ACC112 (cell line): ENCODE measurements at regions not wholly inside any gene's neighbourhood (a gene's known extent, or its start where the extent isn't known, plus 50 kb on each side); places are given as distances from the start of the nearest gene placed in this dataset.

Experiments used
- H2AFZ ChIP-seq: fragments of 200-600 bp; sonication (generic); one replicate; pipeline ENCODE4 v1.6.0; 2017; ENCODE audit warnings: antibody characterized with exemption, low read length; ENCODE audit not compliant: unreplicated experiment
- H3K27ac ChIP-seq: fragments of 200-600 bp; sonication (generic); 2 replicates; pipeline ENCODE4 v1.5.1; 2014; ENCODE audit warnings: low read depth, mild to moderate bottlenecking, antibody characterized with exemption, low read length, moderate library complexity
- H3K27me3 ChIP-seq: fragments of 200-600 bp; sonication (generic); 2 replicates; pipeline ENCODE4 v1.6.1; 2014; ENCODE audit warnings: mild to moderate bottlenecking, antibody characterized with exemption, low read length, moderate library complexity, mixed read lengths; ENCODE audit not compliant: insufficient read depth
- H3K36me3 ChIP-seq: fragments of 200-600 bp; sonication (generic); 2 replicates; pipeline ENCODE4 v1.6.1; 2016; ENCODE audit warnings: mild to moderate bottlenecking, antibody characterized with exemption, low read length, moderate library complexity, mixed read lengths; ENCODE audit not compliant: insufficient read depth
- H3K4me1 ChIP-seq: fragments of 200-600 bp; sonication (generic); one replicate; pipeline ENCODE4 v1.6.1; 2016; ENCODE audit warnings: low read length, mixed read lengths; ENCODE audit not compliant: insufficient read depth, unreplicated experiment, control insufficient read depth
- H3K4me3 ChIP-seq: fragments of 200-600 bp; sonication (generic); 2 replicates; pipeline ENCODE4 v1.5.1; 2014; ENCODE audit warnings: mild to moderate bottlenecking, low read depth, low read length
- H3K79me2 ChIP-seq: fragments of 200-600 bp; sonication (generic); one replicate; pipeline ENCODE4 v1.6.0; 2016; ENCODE audit warnings: low read length; ENCODE audit not compliant: control insufficient read depth, unreplicated experiment, insufficient read depth

- Histone ChIP-seq H3K36me3 (no peaks in the 10 kb centered on the region), H3K4me3 (no peak overlapping the region), H3K79me2 (no peaks in the 10 kb centered on the region), H3K27ac (no peak overlapping the region), H2AFZ (no peak overlapping the region), H3K4me1 (no peaks in the 10 kb centered on the region), H3K27me3 (no peaks in the 10 kb centered on the region)
Observed at GRCh38 chr15:94535298-94536048, 304.1 kb downstream of the MCTP2 start.

- H3K36me3 ChIP-seq: no peaks in the 10 kb centered on the region
- H3K27me3 ChIP-seq: no peaks in the 10 kb centered on the region
- no peaks in the 10 kb centered on the region for H3K4me1 ChIP-seq
- H3K4me3 ChIP-seq: no peak overlapping the region
- no peak overlapping the region for H3K27ac ChIP-seq
- no peaks in the 10 kb centered on the region for H3K79me2 ChIP-seq
- no peak overlapping the region for H2AFZ ChIP-seq
Observed at GRCh38 chr15:94536549-94536948, 305.2 kb downstream of the MCTP2 start.

GRCh38 chr15:94538280-94538679 lies 306.9 kb downstream of the MCTP2 start:
- Histone ChIP-seq H3K79me2 (no peaks in the 10 kb centered on the region), H3K27me3 (no peaks in the 10 kb centered on the region), H3K4me1 (no peaks in the 10 kb centered on the region), H3K36me3 (no peaks in the 10 kb centered on the region), H2AFZ (no peak overlapping the region), H3K27ac (no peak overlapping the region), H3K4me3 (no peak overlapping the region)

- no peaks in the 10 kb centered on the region for H3K4me1 ChIP-seq
- no peaks in the 10 kb centered on the region for H3K36me3 ChIP-seq
- H3K27ac ChIP-seq: no peak overlapping the region
- no peaks in the 10 kb centered on the region for H3K79me2 ChIP-seq
- H3K27me3 ChIP-seq: no peaks in the 10 kb centered on the region
- H2AFZ ChIP-seq: no peak overlapping the region
- no peak overlapping the region for H3K4me3 ChIP-seq
Observed at GRCh38 chr15:94542391-94542790, 311.0 kb downstream of the MCTP2 start.

- no peaks in the 10 kb centered on the region for H3K79me2 ChIP-seq
Observed at GRCh38 chr15:94546808-94547207, 315.4 kb downstream of the MCTP2 start.

GRCh38 chr15:94547711-94548110 lies 316.4 kb downstream of the MCTP2 start:
- no peaks in the 10 kb centered on the region for H3K79me2 ChIP-seq
- no peak overlapping the region for H2AFZ ChIP-seq
- no peak overlapping the region for H3K27ac ChIP-seq
- H3K4me3 ChIP-seq: no peak overlapping the region
- H3K27me3 ChIP-seq: no peaks in the 10 kb centered on the region
- no peaks in the 10 kb centered on the region for H3K36me3 ChIP-seq
- H3K4me1 ChIP-seq: no peaks in the 10 kb centered on the region

More at GRCh38 chr15:94546808-94547207, 315.4 kb downstream of the MCTP2 start:
- no peak overlapping the region for H3K4me3 ChIP-seq
- H3K4me1 ChIP-seq: no peaks in the 10 kb centered on the region
- no peak overlapping the region for H2AFZ ChIP-seq
- H3K27ac ChIP-seq: no peak overlapping the region
- no peaks in the 10 kb centered on the region for H3K27me3 ChIP-seq
- H3K36me3 ChIP-seq: no peaks in the 10 kb centered on the region

GRCh38 chr15:94555841-94556519 lies 324.6 kb downstream of the MCTP2 start:
- Histone ChIP-seq H2AFZ (no peak overlapping the region), H3K4me3 (no peak overlapping the region), H3K4me1 (no peaks in the 10 kb centered on the region), H3K79me2 (no peaks in the 10 kb centered on the region), H3K36me3 (no peaks in the 10 kb centered on the region), H3K27me3 (no peaks in the 10 kb centered on the region), H3K27ac (no peak overlapping the region)

GRCh38 chr15:94561036-94561689 lies 329.8 kb downstream of the MCTP2 start:
- Histone ChIP-seq H3K4me1 (no peaks in the 10 kb centered on the region), H3K79me2 (no peaks in the 10 kb centered on the region), H3K4me3 (no peak overlapping the region), H2AFZ (no peak overlapping the region), H3K27me3 (no peaks in the 10 kb centered on the region), H3K36me3 (no peaks in the 10 kb centered on the region), H3K27ac (no peak overlapping the region)

- Histone ChIP-seq H3K79me2 (no peaks in the 10 kb centered on the region), H3K4me1 (no peaks in the 10 kb centered on the region), H3K4me3 (no peak overlapping the region), H3K27me3 (no peaks in the 10 kb centered on the region), H3K36me3 (no peaks in the 10 kb centered on the region), H2AFZ (no peak overlapping the region), H3K27ac (no peak overlapping the region)
Observed at GRCh38 chr15:94563456-94563855, 332.1 kb downstream of the MCTP2 start.

- no peak overlapping the region for H3K4me3 ChIP-seq
- H3K4me1 ChIP-seq: no peaks in the 10 kb centered on the region
- H3K79me2 ChIP-seq: no peaks in the 10 kb centered on the region
- no peaks in the 10 kb centered on the region for H3K27me3 ChIP-seq
- H3K36me3 ChIP-seq: no peaks in the 10 kb centered on the region
- H3K27ac ChIP-seq: no peak overlapping the region
- no peak overlapping the region for H2AFZ ChIP-seq
Observed at GRCh38 chr15:94576889-94577533, 345.6 kb downstream of the MCTP2 start.
